ENCODE measurements at regions not wholly inside any gene's neighbourhood (a gene's known extent, or its start where the extent isn't known, plus 50 kb on each side); places are given as distances from the start of the nearest gene placed in this dataset.

- no peak for DNase-seq
These were observed 232.0 kb downstream of the IRX1 start for GRCh38 chr5:3827624-3828023.

GRCh38 chr5:3828761-3829160 lies 233.1 kb downstream of the IRX1 start:
- DNase-seq, result no peak

- no peak for DNase-seq
These were observed 237.9 kb downstream of the IRX1 start for GRCh38 chr5:3833566-3833965.

GRCh38 chr5:3835811-3836210 lies 240.2 kb downstream of the IRX1 start:
- DNase-seq, result no peak

GRCh38 chr5:3836528-3836927 lies 240.9 kb downstream of the IRX1 start:
- no peak for DNase-seq

GRCh38 chr5:3837506-3837905 lies 241.9 kb downstream of the IRX1 start:
- DNase-seq, result no peak

GRCh38 chr5:3839151-3839550 lies 243.5 kb downstream of the IRX1 start:
- no peak for DNase-seq

GRCh38 chr5:3842591-3842990 lies 247.0 kb downstream of the IRX1 start:
- no peak for DNase-seq

- no peak for DNase-seq
These were observed 248.1 kb downstream of the IRX1 start for GRCh38 chr5:3843706-3844105.

GRCh38 chr5:3844266-3844665 lies 248.6 kb downstream of the IRX1 start:
- DNase-seq, result no peak

- no peak for DNase-seq
These were observed 249.6 kb downstream of the IRX1 start for GRCh38 chr5:3845230-3845629.

GRCh38 chr5:3852161-3852916 lies 256.7 kb downstream of the IRX1 start:
- DNase-seq, result no peak

GRCh38 chr5:3853362-3853761 lies 257.7 kb downstream of the IRX1 start:
- no peak for DNase-seq

GRCh38 chr5:3854188-3854821 lies 258.7 kb downstream of the IRX1 start:
- DNase-seq, result no peak

- DNase-seq, result no peak
These were observed 260.4 kb downstream of the IRX1 start for GRCh38 chr5:3856036-3856435.

- DNase-seq, result no peak
These were observed 262.9 kb downstream of the IRX1 start for GRCh38 chr5:3858524-3858923.

- DNase-seq, result no peak
These were observed 267.3 kb downstream of the IRX1 start for GRCh38 chr5:3862906-3863305.

- no peak for DNase-seq
These were observed 279.5 kb downstream of the IRX1 start for GRCh38 chr5:3875144-3875543.

GRCh38 chr5:3878267-3878666 lies 282.6 kb downstream of the IRX1 start:
- no peak for DNase-seq

GRCh38 chr5:3883040-3883439 lies 287.4 kb downstream of the IRX1 start:
- DNase-seq, result no peak

- no peak for DNase-seq
These were observed 291.2 kb downstream of the IRX1 start for GRCh38 chr5:3886524-3887451.

GRCh38 chr5:3888310-3888709 lies 292.7 kb downstream of the IRX1 start:
- no peak for DNase-seq

- DNase-seq, result no peak
These were observed 293.9 kb downstream of the IRX1 start for GRCh38 chr5:3889412-3890142.

Measured in activated naive CD4-positive, alpha-beta T cell treated with Interleukin-2 at 50 U/mL for 16 hours (primary cell).